Bronchial epithelial cell (primary cell): ENCODE measurements at regions not wholly inside any gene's neighbourhood (a gene's known extent, or its start where the extent isn't known, plus 50 kb on each side); places are given as distances from the start of the nearest gene placed in this dataset.

ENCODE experiments used
- DNase-seq: peaks from one replicate; pipeline ENCODE4 v3.0.0-alpha.2; 2010; ENCODE audit warnings: low read depth
- FAIRE-seq: peaks from 2 replicates; lab custom pipeline; 2011; peaks lifted over from hg19 to GRCh38; lab: Jason Lieb, UNC
- H3K27me3 ChIP-seq: 2 replicates; pipeline ENCODE4 v1.5.1; 2011; ENCODE audit warnings: low read length; ENCODE audit not compliant: control insufficient read depth, insufficient read depth
- H3K36me3 ChIP-seq: 2 replicates; pipeline ENCODE4 v1.5.1; 2011; ENCODE audit warnings: low read length; ENCODE audit not compliant: control insufficient read depth, insufficient read depth
- H3K4me3 ChIP-seq: 2 replicates; pipeline ENCODE4 v1.5.1; 2011; ENCODE audit warnings: mild to moderate bottlenecking, low read depth, low read length, control low read depth
- TF ChIP-seq, protein P1 (sequence below): IDR thresholded peaks from 2 replicates; pipeline ENCODE4 v1.5.1; 2011; ENCODE audit warnings: mild to moderate bottlenecking, moderate library complexity, low read length, control low read depth, inconsistent platforms; ENCODE audit not compliant: insufficient read depth, severe bottlenecking

DNA sequence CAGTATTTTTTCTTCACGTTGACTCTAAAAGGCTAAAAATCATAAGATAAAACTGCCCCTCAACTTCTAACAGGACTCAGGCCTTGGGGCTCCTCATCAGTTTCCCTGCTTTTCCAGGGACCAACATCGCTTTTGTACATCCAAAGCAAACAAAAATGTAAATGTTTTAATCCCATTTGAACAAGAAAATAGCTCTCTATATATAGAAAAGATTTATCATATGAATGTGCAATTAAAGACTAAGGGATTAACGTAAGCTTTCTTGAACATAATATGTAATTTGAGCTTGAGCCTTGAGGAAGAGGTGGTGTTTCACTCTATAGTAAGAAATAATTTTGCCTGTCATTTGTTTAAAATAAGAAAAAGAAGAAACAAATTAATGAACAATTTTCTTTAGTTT is 547.2 kb upstream of the ACO1 start:
- no peaks in the 10 kb centered on the region for H3K36me3 ChIP-seq
- H3K27me3 ChIP-seq, result no peaks in the 10 kb centered on the region
- no peak overlapping the region for H3K4me3 ChIP-seq
- DNase-seq (no peak), FAIRE-seq (no peak)
- TF ChIP-seq, protein P1, sequence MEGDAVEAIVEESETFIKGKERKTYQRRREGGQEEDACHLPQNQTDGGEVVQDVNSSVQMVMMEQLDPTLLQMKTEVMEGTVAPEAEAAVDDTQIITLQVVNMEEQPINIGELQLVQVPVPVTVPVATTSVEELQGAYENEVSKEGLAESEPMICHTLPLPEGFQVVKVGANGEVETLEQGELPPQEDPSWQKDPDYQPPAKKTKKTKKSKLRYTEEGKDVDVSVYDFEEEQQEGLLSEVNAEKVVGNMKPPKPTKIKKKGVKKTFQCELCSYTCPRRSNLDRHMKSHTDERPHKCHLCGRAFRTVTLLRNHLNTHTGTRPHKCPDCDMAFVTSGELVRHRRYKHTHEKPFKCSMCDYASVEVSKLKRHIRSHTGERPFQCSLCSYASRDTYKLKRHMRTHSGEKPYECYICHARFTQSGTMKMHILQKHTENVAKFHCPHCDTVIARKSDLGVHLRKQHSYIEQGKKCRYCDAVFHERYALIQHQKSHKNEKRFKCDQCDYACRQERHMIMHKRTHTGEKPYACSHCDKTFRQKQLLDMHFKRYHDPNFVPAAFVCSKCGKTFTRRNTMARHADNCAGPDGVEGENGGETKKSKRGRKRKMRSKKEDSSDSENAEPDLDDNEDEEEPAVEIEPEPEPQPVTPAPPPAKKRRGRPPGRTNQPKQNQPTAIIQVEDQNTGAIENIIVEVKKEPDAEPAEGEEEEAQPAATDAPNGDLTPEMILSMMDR, result no peak

DNA sequence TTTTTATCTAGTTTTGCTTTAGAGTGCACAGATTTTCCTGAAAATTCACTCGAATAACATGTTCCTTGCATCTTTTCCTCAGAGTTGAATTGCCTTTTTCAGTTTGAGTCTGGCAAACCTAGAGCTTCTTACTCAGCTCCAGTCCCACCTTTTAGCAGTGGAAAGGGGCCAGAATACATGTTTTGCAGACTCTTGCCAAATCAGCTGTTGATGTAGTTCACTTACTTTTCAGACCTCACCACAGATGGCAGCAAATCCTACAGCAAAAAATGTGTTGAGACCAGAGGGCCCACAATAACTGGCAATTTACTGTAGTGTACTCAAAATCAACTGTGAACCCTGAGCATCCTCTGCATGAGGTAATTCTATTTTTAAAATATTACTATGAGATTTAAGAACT is 545.2 kb upstream of the ACO1 start:
- Histone ChIP-seq H3K36me3 (no peaks in the 10 kb centered on the region), H3K27me3 (no peaks in the 10 kb centered on the region), H3K4me3 (no peak overlapping the region)
- FAIRE-seq (no peak), DNase-seq (peak; percentile 7)
- TF ChIP-seq, protein P1, result peak; percentile 5

DNA sequence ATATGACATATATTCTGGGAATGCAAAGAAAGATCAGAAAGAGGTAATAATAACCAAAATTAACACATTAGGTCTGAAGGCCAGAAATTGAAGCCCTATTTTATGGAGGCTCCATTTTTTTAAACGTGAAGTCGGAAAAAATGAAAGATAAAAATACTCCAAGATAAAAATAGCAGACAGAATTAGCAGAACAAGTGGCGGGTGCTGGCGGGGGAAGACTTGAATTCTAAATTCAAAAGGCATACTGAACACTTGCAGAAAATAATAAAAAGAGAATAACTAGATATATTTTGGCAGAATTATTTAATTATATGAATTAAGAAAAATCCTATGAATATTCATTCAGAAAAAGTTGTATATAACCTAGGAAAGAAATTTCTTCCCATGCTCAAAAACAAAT is 543.7 kb upstream of the ACO1 start:
- Histone ChIP-seq H3K27me3 (no peaks in the 10 kb centered on the region), H3K4me3 (no peak overlapping the region), H3K36me3 (no peaks in the 10 kb centered on the region)
- FAIRE-seq, result no peak
- TF ChIP-seq, protein P1, result no peak
- DNase-seq, result no peak

DNA sequence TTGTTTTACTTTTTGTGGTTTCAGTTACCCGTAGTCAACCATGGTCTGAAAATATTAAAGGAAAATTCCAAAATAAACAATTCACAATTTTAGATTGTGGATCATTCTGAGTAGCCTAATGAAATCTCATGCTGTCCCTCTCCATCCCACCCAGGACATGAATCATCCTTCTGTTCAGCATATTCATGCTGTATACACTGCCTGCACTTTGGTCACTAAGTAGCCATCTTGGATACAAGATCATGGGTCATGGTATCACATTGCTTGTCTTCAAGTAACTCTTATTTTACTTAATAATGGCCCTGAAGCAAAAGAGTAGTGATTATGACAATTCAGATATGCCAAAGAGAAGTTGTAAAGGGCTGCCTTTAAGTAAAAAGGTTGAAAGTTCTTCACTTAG is 536.5 kb upstream of the ACO1 start:
- TF ChIP-seq, protein P1, result no peak
- H3K4me3 ChIP-seq, result no peak overlapping the region
- no peaks in the 10 kb centered on the region for H3K27me3 ChIP-seq
- no peak for DNase-seq
- FAIRE-seq, result no peak
- H3K36me3 ChIP-seq, result no peaks in the 10 kb centered on the region

DNA sequence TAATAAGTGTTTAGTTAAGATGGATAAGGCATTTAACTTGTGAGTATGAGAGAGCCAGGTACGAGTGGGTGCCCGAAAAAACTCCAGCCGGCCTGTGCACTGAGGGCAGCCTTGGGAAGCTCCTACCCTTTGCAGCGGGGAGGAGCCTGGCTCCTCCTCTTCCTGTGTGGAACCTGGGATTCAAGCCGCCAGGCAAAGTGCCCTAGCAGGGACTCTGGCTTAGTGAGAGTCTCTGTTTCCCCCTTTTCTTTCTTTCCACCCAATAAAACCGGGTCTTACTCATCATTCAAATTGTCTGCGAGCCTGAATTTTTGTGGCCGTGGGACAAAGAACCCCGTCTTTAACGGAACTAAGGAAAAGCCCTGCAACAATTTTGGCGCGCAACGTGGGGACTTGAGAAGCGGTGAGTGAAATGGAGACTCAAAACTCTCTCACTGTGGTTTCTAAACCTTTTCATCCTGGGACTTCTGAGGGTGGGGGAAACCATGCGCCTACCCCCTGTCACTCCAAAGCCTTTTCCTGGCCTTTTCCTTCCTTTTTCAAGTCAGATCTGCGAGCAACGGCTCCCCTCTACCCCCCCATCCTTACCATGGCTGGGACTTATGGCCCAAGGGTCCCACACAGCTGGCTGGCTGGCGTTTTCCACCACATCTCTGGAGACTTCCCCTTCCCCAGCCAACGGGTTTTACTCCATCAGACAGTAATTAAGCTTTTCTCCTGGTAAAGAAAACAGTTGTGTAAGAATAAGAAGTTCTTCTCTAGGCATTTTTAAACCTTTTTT is 535.7 kb upstream of the ACO1 start:
- TF ChIP-seq, protein P1, result no peak
- no peak for FAIRE-seq
- no peaks in the 10 kb centered on the region for H3K36me3 ChIP-seq
- no peak overlapping the region for H3K4me3 ChIP-seq
- DNase-seq, result no peak
- no peaks in the 10 kb centered on the region for H3K27me3 ChIP-seq

DNA sequence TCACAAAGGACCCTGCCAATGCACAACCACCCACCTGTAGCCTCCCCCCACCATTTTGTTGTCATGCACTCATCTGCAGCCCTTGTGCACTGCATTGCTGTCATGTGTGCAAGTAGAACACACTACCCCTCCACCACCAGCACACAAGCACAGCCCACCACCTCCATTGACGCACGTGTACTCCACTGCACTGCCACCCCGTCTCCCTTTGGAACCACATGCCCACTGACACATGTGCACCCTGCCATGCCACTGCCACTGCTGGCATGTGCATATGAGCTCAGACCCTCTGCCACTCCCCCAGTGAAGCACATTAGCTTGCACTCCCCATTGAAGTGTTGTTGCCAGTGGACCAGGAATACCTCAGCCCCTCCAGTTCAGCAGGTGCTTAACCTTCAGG is 530.3 kb upstream of the ACO1 start:
- H3K36me3 ChIP-seq, result no peaks in the 10 kb centered on the region
- H3K4me3 ChIP-seq, result no peak overlapping the region
- FAIRE-seq (peak; percentile 52), DNase-seq (no peak)
- H3K27me3 ChIP-seq, result no peaks in the 10 kb centered on the region
- TF ChIP-seq, protein P1, result no peak
